K562 (cell line): ENCODE measurements at regions not wholly inside any gene's neighbourhood (a gene's known extent, or its start where the extent isn't known, plus 50 kb on each side); places are given as distances from the start of the nearest gene placed in this dataset.

Experiments
- ATAC-seq: fragments of 200-7000 bp; cut with Tn5 transposase; 3 replicates; pipeline ENCODE4 v1.9.1; 2020; ENCODE audit warnings: moderate library complexity
- BruUV-seq: library from RNA; stranded (reverse); fragments of 400-500 nt; replicated peaks from 2 replicates; lab custom pipeline; 2021; lab: Mats Ljungman, UMichigan
- CTCF ChIA-PET: fragments of 300-600 bp; formaldehyde crosslinking; extraction: SDS; loops from one replicate; lab custom pipeline; 2021; ENCODE audit warnings: low intra/inter-chr PET ratio; lab: Yijun Ruan, JAX
- POLR2A ChIA-PET: fragments of 300-600, 350-650 bp; sonication (Branson Sonifier 250); formaldehyde crosslinking; extraction: SDS; loops from one replicate; lab custom pipeline; 2021; ENCODE audit warnings: antibody characterized with exemption, inconsistent platforms; lab: Yijun Ruan, JAX
- DNase-seq, 4 experiments: peaks; one replicate each; pipeline versions ENCODE4 v3.0.0 to v3.0.0-alpha.2; 2011 to 2018; ENCODE audit warnings: low spot score in 3 of 4, mixed read lengths in 3 of 4; ENCODE audit errors: extremely low read depth in 1 of 4
- FAIRE-seq: peaks from 2 replicates; lab custom pipeline; 2011; peaks lifted over from hg19 to GRCh38; lab: Jason Lieb, UNC
- H2AFZ ChIP-seq: 2 replicates; pipeline ENCODE4 v1.6.0; 2011; ENCODE audit warnings: low read depth, low read length, control low read depth, inconsistent platforms
- H3K27ac ChIP-seq: fragments of 200-600 bp; 3 replicates; pipeline ENCODE4 v1.8.0; 2011; ENCODE audit warnings: low read depth, mild to moderate bottlenecking, control low read depth, inconsistent platforms, low read length, moderate library complexity, mixed read lengths; ENCODE audit errors: extremely low read depth
- H3K27me3 ChIP-seq, 2 experiments: fragments of 300-600 bp in 1 of 2; 2 replicates in 1 of 2; 3 replicates in 1 of 2; pipeline versions ENCODE4 v1.6.0 to v1.8.0; 2011; ENCODE audit warnings: inconsistent platforms in 2 of 2, low read length in 2 of 2, mild to moderate bottlenecking in 1 of 2, mixed read lengths in 1 of 2, moderate library complexity in 1 of 2; ENCODE audit not compliant: control insufficient read depth in 2 of 2, insufficient read depth in 2 of 2
- H3K36me3 ChIP-seq: fragments of 300-600 bp; 3 replicates; pipeline ENCODE4 v1.8.0; 2011; ENCODE audit warnings: mild to moderate bottlenecking, low read length, inconsistent platforms; ENCODE audit not compliant: control insufficient read depth, insufficient read depth
- H3K4me1 ChIP-seq, 2 experiments: fragments of 200-600 bp in 1 of 2; replicated peaks in 1 of 2; 2 replicates in 1 of 2; 3 replicates in 1 of 2; pipeline versions ENCODE4 v1.5.1 to v1.8.0; 2011; ENCODE audit warnings: inconsistent platforms in 2 of 2, low read length in 2 of 2, mild to moderate bottlenecking in 1 of 2, mixed read lengths in 1 of 2, moderate library complexity in 1 of 2; ENCODE audit not compliant: control insufficient read depth in 2 of 2, insufficient read depth in 2 of 2
- H3K4me2 ChIP-seq: 2 replicates; pipeline ENCODE4 v1.6.1; 2011; ENCODE audit warnings: low read length, control low read depth, inconsistent platforms, mixed read lengths; ENCODE audit not compliant: insufficient read depth
- H3K4me3 ChIP-seq: fragments of 200-600 bp; sonication (generic), shearing (Covaris generic); 2 replicates; pipeline ENCODE4 v1.5.1; 2016; ENCODE audit warnings: control low read depth, inconsistent platforms
- H3K79me2 ChIP-seq: fragments of 200-600 bp; 3 replicates; pipeline ENCODE4 v1.8.0; 2011; ENCODE audit warnings: low read length, inconsistent platforms; ENCODE audit not compliant: control insufficient read depth, insufficient read depth
- H3K9ac ChIP-seq, 2 experiments: 2 replicates each; pipeline versions ENCODE4 v1.6.0 to v1.6.1; 2011; ENCODE audit warnings: low read depth in 2 of 2, low read length in 2 of 2, control low read depth in 1 of 2, inconsistent platforms in 1 of 2, mild to moderate bottlenecking in 1 of 2, mixed read lengths in 1 of 2; ENCODE audit not compliant: insufficient read depth in 1 of 2
- H3K9me1 ChIP-seq: one replicate; pipeline ENCODE4 v1.6.0; 2011; ENCODE audit warnings: inconsistent platforms, mild to moderate bottlenecking, low read length, moderate library complexity; ENCODE audit not compliant: control insufficient read depth, insufficient read depth
- H3K9me3 ChIP-seq: replicated peaks from 2 replicates; pipeline ENCODE4 v1.5.1; 2011; ENCODE audit warnings: low read depth, low read length, inconsistent platforms; ENCODE audit not compliant: control insufficient read depth, insufficient read depth
- H4K20me1 ChIP-seq: replicated peaks from 2 replicates; pipeline ENCODE4 v1.6.1; 2011; ENCODE audit warnings: low read length, inconsistent platforms, mixed read lengths; ENCODE audit not compliant: control insufficient read depth, insufficient read depth
- FOXO4 ChIP-seq: fragments of 450-650 bp; formaldehyde crosslinking; IDR thresholded peaks from 2 replicates; pipeline ENCODE4 v1.4.0; 2020; ENCODE audit warnings: mild to moderate bottlenecking, moderate library complexity
- NFE2 ChIP-seq: IDR thresholded peaks from 2 replicates; pipeline ENCODE4 v1.6.1; 2014; ENCODE audit warnings: antibody characterized with exemption, low read depth
- PHB2 ChIP-seq: fragments of 450-650 bp; IDR thresholded peaks from 2 replicates; pipeline ENCODE4 v1.6.1; 2017; ENCODE audit warnings: low read depth
- TCF15 ChIP-seq: fragments of 250-450 bp; sonication (Bioruptor Pico); IDR thresholded peaks from 2 replicates; pipeline ENCODE4 v1.8.0; 2022; ENCODE audit warnings: moderate library complexity, mild to moderate bottlenecking, inconsistent platforms
- ZNF639 ChIP-seq, 2 experiments: fragments of 200-800 bp in 1 of 2; sonication (Bioruptor generic) in 1 of 2; sonication (generic) in 1 of 2; formaldehyde crosslinking in 1 of 2; IDR thresholded peaks in 1 of 2; conservative IDR thresholded peaks in 1 of 2; 2 replicates each; pipeline versions ENCODE4 v1.5.0 to v1.6.1; 2016 to 2020; ENCODE audit warnings: missing compliant biosample characterization in 1 of 2, missing genetic modification characterization in 1 of 2, missing genetic modification reagents in 1 of 2
- WGBS: fragments of 100-300 bp; shearing (Covaris generic); methylation state at CpG from one replicate; pipeline ENCODE4 v1.1.6; 2016; ENCODE audit warnings: low coverage, mixed read lengths; ENCODE audit not compliant: insufficient coverage; ENCODE audit errors: missing lambda C conversion rate; 5-methylcytosine and 5-hydroxymethylcytosine counted together
- in situ Hi-C: fragments of 300-500 bp; cut with MboI; formaldehyde crosslinking; loops from 4 replicates; pipeline ENCODE4 v1.15.0; 2018; ENCODE audit warnings: inconsistent platforms, mixed read lengths
- intact Hi-C: fragments of 100-400 bp; cut with micrococcal nuclease; formaldehyde crosslinking; loops from 2 replicates; pipeline ENCODE4 v1.14.2; 2022

GRCh38 chr12:67819902-67820301, 169.3 kb upstream of the IFNG-AS1 start:
- TF ChIP-seq TCF15: no peak
- TF ChIP-seq PHB2: no peak
- no peak for TF ChIP-seq FOXO4
- no peak for TF ChIP-seq NFE2
- TF ChIP-seq ZNF639 (CRISPR knock-in tag; conservative IDR thresholded peaks at IDR 0.05 in 1 of 2, IDR thresholded peaks at IDR 0.05 in 1 of 2): no peak
- Histone ChIP-seq H3K4me2 (no peak overlapping the region), H4K20me1 (no peaks in the 10 kb centered on the region), H3K36me3 (no peaks in the 10 kb centered on the region), H3K9ac (no peak overlapping the region), H3K27me3 (no peaks in the 10 kb centered on the region), H3K9me1 (no peaks in the 10 kb centered on the region), H3K79me2 (no peaks in the 10 kb centered on the region), H3K4me1 (no peaks in the 10 kb centered on the region), H3K9me3 (no peaks in the 10 kb centered on the region), H3K27ac (no peak overlapping the region), H2AFZ (no peak overlapping the region), H3K4me3 (no peak overlapping the region)
- DNase-seq (no peak), ATAC-seq (no peak), FAIRE-seq (no peak)
- in situ Hi-C loops (no loop called here), intact Hi-C loops (no loop called here)
- 6% methylated on average over 2 of the region's 2 CpGs for WGBS
- CTCF ChIA-PET: no interaction called here
- POLR2A ChIA-PET: no interaction called here
- no TSS peak for BruUV-seq
